IPS-15b (cell line): ENCODE measurements at regions not wholly inside any gene's neighbourhood (a gene's known extent, or its start where the extent isn't known, plus 50 kb on each side); places are given as distances from the start of the nearest gene placed in this dataset.

Source experiments
- H3K27me3 ChIP-seq: one replicate; pipeline ENCODE4 v1.6.1; 2013; ENCODE audit warnings: low read length; ENCODE audit not compliant: control insufficient read depth, insufficient read depth
- H3K36me3 ChIP-seq: one replicate; pipeline ENCODE4 v1.6.1; 2013; ENCODE audit warnings: low read length; ENCODE audit not compliant: control insufficient read depth, insufficient read depth
- H3K4me1 ChIP-seq: one replicate; pipeline ENCODE4 v1.6.1; 2013; ENCODE audit warnings: mild to moderate bottlenecking, low read length; ENCODE audit not compliant: control insufficient read depth, insufficient read depth
- H3K4me3 ChIP-seq: one replicate; pipeline ENCODE4 v1.5.1; 2013; ENCODE audit warnings: low read depth, low read length
- H3K9ac ChIP-seq: one replicate; pipeline ENCODE4 v1.6.1; 2013; ENCODE audit warnings: low read depth, mild to moderate bottlenecking, low read length
- H3K9me3 ChIP-seq: one replicate; pipeline ENCODE4 v1.6.1; 2013; ENCODE audit warnings: mild to moderate bottlenecking, low read length; ENCODE audit not compliant: control insufficient read depth, insufficient read depth

- H3K9me3 ChIP-seq = peaks cover 6% of the 10 kb centered on the region
- no peaks in the 10 kb centered on the region for H3K36me3 ChIP-seq
- no peak overlapping the region for H3K4me3 ChIP-seq
- no peaks in the 10 kb centered on the region for H3K27me3 ChIP-seq
- H3K4me1 ChIP-seq = no peaks in the 10 kb centered on the region
- no peak overlapping the region for H3K9ac ChIP-seq
These were observed 258.8 kb upstream of the SATB1 start for GRCh38 chr3:18683900-18684299.

- H3K27me3 ChIP-seq = no peaks in the 10 kb centered on the region
- peaks cover 6% of the 10 kb centered on the region for H3K9me3 ChIP-seq
- no peaks in the 10 kb centered on the region for H3K4me1 ChIP-seq
- no peak overlapping the region for H3K4me3 ChIP-seq
- no peak overlapping the region for H3K9ac ChIP-seq
- H3K36me3 ChIP-seq = no peaks in the 10 kb centered on the region
These were observed 256.7 kb upstream of the SATB1 start for GRCh38 chr3:18681818-18682345.

DNA sequence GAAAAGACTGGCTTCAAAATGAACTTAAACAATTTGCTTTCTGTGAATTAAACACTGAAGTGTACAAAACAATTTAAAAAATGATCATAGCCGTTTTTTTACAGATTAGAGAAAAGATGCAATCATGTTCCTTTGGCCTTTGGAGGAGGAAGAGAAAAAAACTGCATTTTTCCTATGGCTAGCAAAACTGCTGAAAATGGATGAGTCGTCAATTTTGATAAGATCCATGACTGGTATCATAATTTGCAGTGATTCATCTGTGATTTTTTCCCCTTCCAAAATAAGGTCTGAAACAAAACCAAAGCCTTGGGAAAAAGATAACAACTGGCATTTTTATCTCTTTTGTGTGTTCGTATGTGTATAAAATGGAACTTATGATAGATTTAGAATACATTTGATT is 255.6 kb upstream of the SATB1 start:
- H3K27me3 ChIP-seq = no peaks in the 10 kb centered on the region
- no peak overlapping the region for H3K4me3 ChIP-seq
- peaks cover 6% of the 10 kb centered on the region for H3K9me3 ChIP-seq
- H3K36me3 ChIP-seq = no peaks in the 10 kb centered on the region
- no peak overlapping the region for H3K9ac ChIP-seq
- H3K4me1 ChIP-seq = no peaks in the 10 kb centered on the region

GRCh38 chr3:18679238-18679637 is 254.1 kb upstream of the SATB1 start:
- Histone ChIP-seq H3K4me3 (no peak overlapping the region), H3K36me3 (no peaks in the 10 kb centered on the region), H3K9ac (no peak overlapping the region), H3K9me3 (peaks cover 4% of the 10 kb centered on the region), H3K27me3 (no peaks in the 10 kb centered on the region), H3K4me1 (no peaks in the 10 kb centered on the region)

GRCh38 chr3:18675197-18675596 is 250.1 kb upstream of the SATB1 start:
- Histone ChIP-seq H3K4me1 (no peaks in the 10 kb centered on the region), H3K9me3 (no peaks in the 10 kb centered on the region), H3K36me3 (no peaks in the 10 kb centered on the region), H3K9ac (no peak overlapping the region), H3K27me3 (no peaks in the 10 kb centered on the region), H3K4me3 (no peak overlapping the region)

DNA sequence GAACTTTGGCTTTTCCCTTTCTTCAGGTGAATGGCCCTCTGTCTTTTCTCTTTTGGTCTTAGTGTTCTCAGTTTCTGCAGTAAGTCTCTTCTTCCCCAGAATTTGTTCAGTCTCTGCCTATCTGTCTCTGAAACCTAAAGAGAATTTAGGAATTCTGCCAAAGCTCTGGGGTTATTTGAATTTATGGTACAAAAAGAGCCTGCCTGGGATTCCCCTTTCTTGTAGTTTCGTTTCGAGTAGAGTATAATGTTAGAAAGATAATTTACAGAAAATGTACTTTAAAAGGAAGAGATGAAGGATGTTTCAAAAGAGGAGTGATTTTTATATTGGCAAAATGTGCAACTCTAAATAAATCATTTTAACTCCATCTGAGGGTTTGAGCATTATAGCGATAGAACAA is 247.4 kb upstream of the SATB1 start:
- Histone ChIP-seq H3K9me3 (no peaks in the 10 kb centered on the region), H3K9ac (no peak overlapping the region), H3K27me3 (no peaks in the 10 kb centered on the region), H3K36me3 (no peaks in the 10 kb centered on the region), H3K4me1 (no peaks in the 10 kb centered on the region), H3K4me3 (no peak overlapping the region)

DNA sequence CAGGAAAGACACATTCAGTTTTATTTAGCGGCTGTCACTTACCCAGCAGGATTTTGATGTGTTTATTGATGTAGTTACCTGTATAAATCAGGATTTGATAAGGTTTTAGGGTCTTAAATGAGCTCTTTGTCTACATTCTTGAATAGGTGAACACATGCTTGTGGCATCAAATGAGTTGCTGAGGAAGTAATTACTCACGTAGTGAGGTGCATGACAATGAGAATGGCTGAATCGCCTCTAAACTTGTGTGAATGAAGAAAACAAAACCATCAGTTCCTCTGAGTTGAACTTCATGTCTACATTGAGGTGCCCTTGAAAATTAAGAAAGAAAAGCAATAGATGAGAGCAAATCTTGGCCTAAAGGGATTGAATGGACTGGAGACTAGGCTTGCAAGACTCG is 245.6 kb upstream of the SATB1 start:
- H3K4me1 ChIP-seq = no peaks in the 10 kb centered on the region
- no peak overlapping the region for H3K9ac ChIP-seq
- H3K36me3 ChIP-seq = no peaks in the 10 kb centered on the region
- no peaks in the 10 kb centered on the region for H3K27me3 ChIP-seq
- H3K4me3 ChIP-seq = no peak overlapping the region
- no peaks in the 10 kb centered on the region for H3K9me3 ChIP-seq

DNA sequence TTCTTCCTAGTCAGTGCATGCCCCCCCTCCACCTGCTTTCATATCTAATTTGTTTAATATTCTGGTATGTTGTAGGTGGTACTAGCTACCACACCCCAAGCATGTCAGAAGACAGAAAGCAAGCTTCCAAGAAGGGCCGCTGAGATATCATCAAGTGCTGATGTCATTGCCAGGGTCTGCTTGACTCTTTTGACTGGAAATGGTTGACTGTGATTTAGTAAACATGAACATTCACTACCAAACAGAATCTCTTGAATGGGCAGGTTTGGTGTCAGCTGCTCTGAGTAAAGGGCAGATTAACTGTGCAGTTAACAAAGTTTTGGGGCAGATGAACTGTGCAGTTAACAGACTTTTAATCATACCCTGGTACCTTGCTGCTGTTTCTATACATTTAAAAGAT is 244.2 kb upstream of the SATB1 start:
- Histone ChIP-seq H3K9me3 (no peaks in the 10 kb centered on the region), H3K9ac (no peak overlapping the region), H3K27me3 (no peaks in the 10 kb centered on the region), H3K4me1 (no peaks in the 10 kb centered on the region), H3K4me3 (no peak overlapping the region), H3K36me3 (no peaks in the 10 kb centered on the region)

GRCh38 chr3:18667552-18667951 is 242.4 kb upstream of the SATB1 start:
- H3K9ac ChIP-seq = no peak overlapping the region
- no peak overlapping the region for H3K4me3 ChIP-seq
- no peaks in the 10 kb centered on the region for H3K9me3 ChIP-seq
- no peaks in the 10 kb centered on the region for H3K4me1 ChIP-seq
- no peaks in the 10 kb centered on the region for H3K36me3 ChIP-seq
- no peaks in the 10 kb centered on the region for H3K27me3 ChIP-seq

DNA sequence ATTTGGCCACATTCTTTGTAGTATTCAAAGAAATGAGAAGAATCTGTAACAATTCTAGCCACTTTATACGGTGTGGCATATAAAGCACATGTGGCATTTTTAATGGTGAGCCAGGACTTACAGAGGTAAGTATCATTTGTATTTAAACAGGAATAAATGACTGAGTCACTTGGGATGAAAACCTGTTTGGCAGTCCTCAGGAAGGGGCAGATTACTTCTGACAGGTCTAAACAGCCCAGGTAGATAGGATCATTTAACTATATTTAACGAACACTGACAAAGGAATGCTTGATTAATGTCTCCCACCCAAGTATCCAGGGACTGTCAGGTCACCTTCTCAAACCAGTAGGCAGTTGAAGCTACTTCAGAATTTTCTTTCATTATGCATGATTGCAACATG is 241.5 kb upstream of the SATB1 start:
- Histone ChIP-seq H3K9me3 (no peaks in the 10 kb centered on the region), H3K27me3 (no peaks in the 10 kb centered on the region), H3K36me3 (no peaks in the 10 kb centered on the region), H3K9ac (no peak overlapping the region), H3K4me1 (no peaks in the 10 kb centered on the region), H3K4me3 (no peak overlapping the region)

DNA sequence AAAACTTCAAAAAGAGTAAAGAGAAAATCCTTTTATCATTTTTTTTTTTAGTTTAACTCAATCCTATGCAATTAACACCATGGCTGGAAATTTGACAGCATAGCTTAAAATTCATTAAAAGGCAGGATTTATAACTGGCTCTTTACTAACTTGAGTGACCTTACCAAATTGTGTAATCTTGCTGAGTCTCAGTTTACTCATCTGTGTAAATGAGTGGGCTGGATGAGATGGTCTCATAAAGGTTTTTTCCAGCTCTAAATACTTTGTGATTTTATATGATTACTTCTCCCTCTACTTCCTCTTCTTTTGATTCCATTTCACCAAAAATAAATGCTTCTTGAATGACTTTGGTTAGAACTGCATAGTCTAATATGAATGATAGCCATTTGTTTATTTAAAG is 234.9 kb upstream of the SATB1 start:
- Histone ChIP-seq H3K9ac (no peak overlapping the region), H3K9me3 (no peaks in the 10 kb centered on the region), H3K4me3 (no peak overlapping the region), H3K27me3 (no peaks in the 10 kb centered on the region), H3K4me1 (no peaks in the 10 kb centered on the region), H3K36me3 (no peaks in the 10 kb centered on the region)

DNA sequence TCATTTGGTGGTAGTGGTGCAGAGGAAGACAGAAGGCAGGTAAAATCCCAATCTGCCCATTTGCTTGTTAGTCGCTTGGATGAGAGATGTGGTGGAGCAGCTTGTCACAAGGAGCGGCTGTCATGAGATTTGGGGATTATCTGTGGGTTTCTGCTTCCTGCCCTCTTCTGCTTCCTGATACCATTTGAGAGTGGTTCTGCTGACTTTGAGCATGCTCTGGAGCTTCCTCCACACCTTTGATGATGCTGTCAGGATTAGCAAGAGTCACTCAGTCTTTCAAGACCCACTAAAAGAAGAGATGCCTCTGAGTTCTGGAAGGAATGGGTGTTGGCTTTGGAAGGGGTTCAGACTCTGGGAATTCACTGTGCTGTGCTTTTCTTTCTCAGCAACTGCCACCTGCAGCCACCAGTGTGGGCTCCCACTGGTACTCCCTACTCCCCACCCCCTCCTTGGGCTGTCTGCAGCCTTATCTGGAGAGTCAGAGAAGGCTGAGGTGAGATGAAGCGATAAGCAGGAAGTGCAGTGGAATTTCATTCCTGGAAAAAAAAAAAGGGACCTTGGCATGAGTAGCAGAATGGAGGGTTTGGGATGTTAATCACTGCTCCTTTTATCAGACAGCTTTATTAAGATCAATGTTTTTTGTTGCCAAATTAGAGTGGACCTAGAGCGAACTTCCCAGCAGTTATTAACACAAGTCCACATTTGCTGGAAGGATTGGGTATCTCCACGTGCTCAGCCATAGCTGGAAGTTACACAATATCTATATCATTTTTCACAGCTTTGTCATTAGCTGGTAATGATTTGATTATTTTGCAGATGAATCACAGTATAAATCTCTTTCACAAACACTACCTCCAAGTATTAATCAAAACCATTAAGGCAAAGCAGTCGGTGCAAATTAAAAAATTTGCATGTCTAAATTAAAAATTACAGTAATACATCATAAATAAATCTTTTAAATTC is 233.0 kb upstream of the SATB1 start:
- Histone ChIP-seq H3K9ac (no peak overlapping the region), H3K36me3 (no peaks in the 10 kb centered on the region), H3K9me3 (no peaks in the 10 kb centered on the region), H3K4me3 (no peak overlapping the region), H3K4me1 (no peaks in the 10 kb centered on the region), H3K27me3 (no peaks in the 10 kb centered on the region)
